Type B pancreatic cell (in vitro differentiated cells): ENCODE measurements at regions not wholly inside any gene's neighbourhood (a gene's known extent, or its start where the extent isn't known, plus 50 kb on each side); places are given as distances from the start of the nearest gene placed in this dataset.

Experiments
- DNase-seq: peaks from one replicate; pipeline ENCODE4 v3.0.0; 2021; ENCODE audit warnings: mixed read lengths; ENCODE audit not compliant: unreplicated experiment; ENCODE audit errors: extremely low spot score
- H3K27ac Mint-ChIP-seq: 2 replicates; pipeline ENCODE4 v1.8.0; 2021; ENCODE audit warnings: mild to moderate bottlenecking, mixed read lengths
- H3K27me3 Mint-ChIP-seq: 2 replicates; pipeline ENCODE4 v1.8.0; 2021; ENCODE audit warnings: mixed read lengths
- H3K36me3 Mint-ChIP-seq: 2 replicates; pipeline ENCODE4 v1.8.0; 2021; ENCODE audit warnings: mixed read lengths
- H3K4me1 Mint-ChIP-seq: one replicate; pipeline ENCODE4 v1.8.0; 2021; ENCODE audit warnings: mixed read lengths; ENCODE audit not compliant: unreplicated experiment
- H3K4me3 Mint-ChIP-seq: 2 replicates; pipeline ENCODE4 v1.8.0; 2021; ENCODE audit warnings: mild to moderate bottlenecking, mixed read lengths
- H3K9me3 Mint-ChIP-seq: 2 replicates; pipeline ENCODE4 v1.8.0; 2021; ENCODE audit warnings: mixed read lengths
- CTCF ChIP-seq: fragments of 200-600 bp; sonication (generic); conservative IDR thresholded peaks from 2 replicates; pipeline ENCODE4 v1.5.0; 2021; ENCODE audit warnings: antibody characterized with exemption, mild to moderate bottlenecking

- H3K9me3 Mint-ChIP-seq, result no peaks in the 10 kb centered on the region
- TF ChIP-seq CTCF, result no peak
- peaks cover 8% of the 10 kb centered on the region for H3K27me3 Mint-ChIP-seq
- DNase-seq, result no peak
- no peaks in the 10 kb centered on the region for H3K36me3 Mint-ChIP-seq
- peak overlapping the region; percentile 59 for H3K27ac Mint-ChIP-seq
- H3K4me3 Mint-ChIP-seq, result peak overlapping the region; percentile 27
- H3K4me1 Mint-ChIP-seq, result peaks cover 17% of the 10 kb centered on the region
Observed at GRCh38 chr11:123255909-123256308, 60.9 kb upstream of the CLMP start.

GRCh38 chr11:123254357-123254756, 59.3 kb upstream of the CLMP start:
- H3K4me1 Mint-ChIP-seq, result peaks cover 22% of the 10 kb centered on the region
- no peak overlapping the region for H3K4me3 Mint-ChIP-seq
- H3K9me3 Mint-ChIP-seq, result no peaks in the 10 kb centered on the region

GRCh38 chr11:123253911-123254310, 58.9 kb upstream of the CLMP start:
- Mint-ChIP-seq H3K36me3 (no peaks in the 10 kb centered on the region), H3K27ac (no peak overlapping the region), H3K27me3 (peaks cover 8% of the 10 kb centered on the region), H3K4me1 (peaks cover 22% of the 10 kb centered on the region), H3K4me3 (no peak overlapping the region), H3K9me3 (no peaks in the 10 kb centered on the region)
- DNase-seq, result no peak
- TF ChIP-seq CTCF, result no peak

More at GRCh38 chr11:123254357-123254756, 59.3 kb upstream of the CLMP start:
- Mint-ChIP-seq H3K36me3 (no peaks in the 10 kb centered on the region), H3K27me3 (peaks cover 8% of the 10 kb centered on the region), H3K27ac (no peak overlapping the region)
- TF ChIP-seq CTCF, result no peak
- no peak for DNase-seq

- H3K36me3 Mint-ChIP-seq, result no peaks in the 10 kb centered on the region
- H3K4me1 Mint-ChIP-seq, result peaks cover 22% of the 10 kb centered on the region
- TF ChIP-seq CTCF, result no peak
- no peaks in the 10 kb centered on the region for H3K9me3 Mint-ChIP-seq
- no peak for DNase-seq
- no peak overlapping the region for H3K27ac Mint-ChIP-seq
- no peak overlapping the region for H3K4me3 Mint-ChIP-seq
- peaks cover 8% of the 10 kb centered on the region for H3K27me3 Mint-ChIP-seq
Observed at GRCh38 chr11:123253223-123253622, 58.2 kb upstream of the CLMP start.

GRCh38 chr11:123251657-123252344, 56.8 kb upstream of the CLMP start:
- peaks cover 13% of the 10 kb centered on the region for H3K27me3 Mint-ChIP-seq
- no peaks in the 10 kb centered on the region for H3K9me3 Mint-ChIP-seq
- peaks cover 35% of the 10 kb centered on the region for H3K4me1 Mint-ChIP-seq
- no peak for TF ChIP-seq CTCF
- no peak for DNase-seq
- no peaks in the 10 kb centered on the region for H3K36me3 Mint-ChIP-seq
- no peak overlapping the region for H3K27ac Mint-ChIP-seq
- no peak overlapping the region for H3K4me3 Mint-ChIP-seq
